ENCODE measurements at regions not wholly inside any gene's neighbourhood (a gene's known extent, or its start where the extent isn't known, plus 50 kb on each side); places are given as distances from the start of the nearest gene placed in this dataset.

DNA sequence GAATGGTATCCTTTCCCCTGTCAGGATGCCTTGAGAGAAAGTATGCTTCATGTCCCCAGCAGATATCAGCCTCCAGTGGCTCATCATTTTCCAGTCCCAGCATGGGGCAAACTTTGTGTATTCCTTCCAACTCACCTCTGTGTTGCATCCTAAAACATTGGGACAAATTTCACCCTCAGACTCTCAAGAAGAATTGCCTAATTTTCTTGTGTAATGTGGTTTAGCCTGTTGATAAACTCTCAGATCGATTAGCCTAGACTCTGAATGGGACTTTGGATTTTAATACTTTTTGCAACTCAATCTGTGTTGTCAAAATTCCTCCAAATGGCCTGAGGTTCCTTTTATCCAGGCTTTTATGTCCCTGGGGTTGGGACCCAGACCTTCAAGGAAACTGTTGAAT lies 805.3 kb downstream of the C4orf33 start:
- TF ChIP-seq RAD21 (IDR thresholded peaks at IDR 0.05; ENCODE audit: low read length) (no peak), POLR2A (IDR thresholded peaks at IDR 0.05; ENCODE audit: low read depth, low read length) (no peak), MAFK (IDR thresholded peaks at IDR 0.05; ENCODE audit: low read depth, low read length) (no peak), RFX5 (IDR thresholded peaks at IDR 0.05; ENCODE audit: low read depth, low read length) (no peak), MXI1 (IDR thresholded peaks at IDR 0.05; ENCODE audit: borderline replicate concordance, low read depth, low read length) (no peak), BHLHE40 (IDR thresholded peaks at IDR 0.05; ENCODE audit: low read depth, low read length) (no peak), NFE2L2 (IDR thresholded peaks at IDR 0.05; ENCODE audit: low read depth, low read length) (no peak), CEBPB (IDR thresholded peaks at IDR 0.05; ENCODE audit: low read depth, low read length) (no peak), MAZ (IDR thresholded peaks at IDR 0.05; ENCODE audit: borderline replicate concordance, low read depth, low read length) (no peak), SMC3 (IDR thresholded peaks at IDR 0.05; ENCODE audit: low read depth, low read length) (no peak), CHD1 (IDR thresholded peaks at IDR 0.05; ENCODE audit: low read depth, low read length) (no peak)
- TF ChIP-seq, protein P1, sequence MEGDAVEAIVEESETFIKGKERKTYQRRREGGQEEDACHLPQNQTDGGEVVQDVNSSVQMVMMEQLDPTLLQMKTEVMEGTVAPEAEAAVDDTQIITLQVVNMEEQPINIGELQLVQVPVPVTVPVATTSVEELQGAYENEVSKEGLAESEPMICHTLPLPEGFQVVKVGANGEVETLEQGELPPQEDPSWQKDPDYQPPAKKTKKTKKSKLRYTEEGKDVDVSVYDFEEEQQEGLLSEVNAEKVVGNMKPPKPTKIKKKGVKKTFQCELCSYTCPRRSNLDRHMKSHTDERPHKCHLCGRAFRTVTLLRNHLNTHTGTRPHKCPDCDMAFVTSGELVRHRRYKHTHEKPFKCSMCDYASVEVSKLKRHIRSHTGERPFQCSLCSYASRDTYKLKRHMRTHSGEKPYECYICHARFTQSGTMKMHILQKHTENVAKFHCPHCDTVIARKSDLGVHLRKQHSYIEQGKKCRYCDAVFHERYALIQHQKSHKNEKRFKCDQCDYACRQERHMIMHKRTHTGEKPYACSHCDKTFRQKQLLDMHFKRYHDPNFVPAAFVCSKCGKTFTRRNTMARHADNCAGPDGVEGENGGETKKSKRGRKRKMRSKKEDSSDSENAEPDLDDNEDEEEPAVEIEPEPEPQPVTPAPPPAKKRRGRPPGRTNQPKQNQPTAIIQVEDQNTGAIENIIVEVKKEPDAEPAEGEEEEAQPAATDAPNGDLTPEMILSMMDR (conservative IDR thresholded peaks at IDR 0.05; ENCODE audit: low read depth, low read length), result no peak
- TF ChIP-seq, protein P2, sequence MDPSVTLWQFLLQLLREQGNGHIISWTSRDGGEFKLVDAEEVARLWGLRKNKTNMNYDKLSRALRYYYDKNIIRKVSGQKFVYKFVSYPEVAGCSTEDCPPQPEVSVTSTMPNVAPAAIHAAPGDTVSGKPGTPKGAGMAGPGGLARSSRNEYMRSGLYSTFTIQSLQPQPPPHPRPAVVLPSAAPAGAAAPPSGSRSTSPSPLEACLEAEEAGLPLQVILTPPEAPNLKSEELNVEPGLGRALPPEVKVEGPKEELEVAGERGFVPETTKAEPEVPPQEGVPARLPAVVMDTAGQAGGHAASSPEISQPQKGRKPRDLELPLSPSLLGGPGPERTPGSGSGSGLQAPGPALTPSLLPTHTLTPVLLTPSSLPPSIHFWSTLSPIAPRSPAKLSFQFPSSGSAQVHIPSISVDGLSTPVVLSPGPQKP (IDR thresholded peaks at IDR 0.05; ENCODE audit: borderline replicate concordance, low read depth, low read length), result no peak
- TF ChIP-seq, protein P3, sequence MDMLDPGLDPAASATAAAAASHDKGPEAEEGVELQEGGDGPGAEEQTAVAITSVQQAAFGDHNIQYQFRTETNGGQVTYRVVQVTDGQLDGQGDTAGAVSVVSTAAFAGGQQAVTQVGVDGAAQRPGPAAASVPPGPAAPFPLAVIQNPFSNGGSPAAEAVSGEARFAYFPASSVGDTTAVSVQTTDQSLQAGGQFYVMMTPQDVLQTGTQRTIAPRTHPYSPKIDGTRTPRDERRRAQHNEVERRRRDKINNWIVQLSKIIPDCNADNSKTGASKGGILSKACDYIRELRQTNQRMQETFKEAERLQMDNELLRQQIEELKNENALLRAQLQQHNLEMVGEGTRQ (IDR thresholded peaks at IDR 0.05; ENCODE audit: low read depth, low read length), result no peak

Measured in IMR-90 (cell line).